CD14-positive monocyte (primary cell): ENCODE measurements at regions not wholly inside any gene's neighbourhood (a gene's known extent, or its start where the extent isn't known, plus 50 kb on each side); places are given as distances from the start of the nearest gene placed in this dataset.

ENCODE experiments used
- DNase-seq, 3 donors: peaks; one replicate each; pipeline ENCODE4 v3.0.0-alpha.2; 2011 to 2022
- H2AFZ ChIP-seq: 2 replicates; pipeline ENCODE4 v1.6.0; 2012; ENCODE audit warnings: mild to moderate bottlenecking, low read depth, low read length, inconsistent platforms; ENCODE audit not compliant: insufficient read depth, poor library complexity, severe bottlenecking
- H3K27ac ChIP-seq, 2 donors: 1 replicate in 1 of 2; 2 replicates in 1 of 2; pipeline ENCODE4 v1.5.1; 2012 to 2013; ENCODE audit warnings: low read length in 2 of 2, control low read depth in 1 of 2, inconsistent platforms in 1 of 2, low read depth in 1 of 2, mild to moderate bottlenecking in 1 of 2
- H3K27me3 ChIP-seq, 2 donors: one replicate each; pipeline versions ENCODE4 v1.6.0 to v1.6.1; 2011 to 2013; ENCODE audit warnings: low read length in 2 of 2; ENCODE audit not compliant: control insufficient read depth in 2 of 2, insufficient read depth in 2 of 2
- H3K36me3 ChIP-seq, 2 donors: replicated peaks in 1 of 2; 1 replicate in 1 of 2; 2 replicates in 1 of 2; pipeline versions ENCODE4 v1.5.1 to v1.6.1; 2012 to 2013; ENCODE audit warnings: low read length in 2 of 2, control low read depth in 1 of 2, inconsistent platforms in 1 of 2, mild to moderate bottlenecking in 1 of 2; ENCODE audit not compliant: insufficient read depth in 2 of 2, control insufficient read depth in 1 of 2
- H3K4me1 ChIP-seq, 2 donors: 1 replicate in 1 of 2; 2 replicates in 1 of 2; pipeline versions ENCODE4 v1.5.1 to v1.6.1; 2012 to 2013; ENCODE audit warnings: low read length in 2 of 2, control low read depth in 1 of 2, inconsistent platforms in 1 of 2, mild to moderate bottlenecking in 1 of 2, moderate library complexity in 1 of 2; ENCODE audit not compliant: insufficient read depth in 2 of 2, control insufficient read depth in 1 of 2
- H3K4me2 ChIP-seq: replicated peaks from 2 replicates; pipeline ENCODE3; 2012; ENCODE audit warnings: low read length, moderate library complexity, mild to moderate bottlenecking; ENCODE audit not compliant: poor library complexity, severe bottlenecking; ENCODE audit errors: extremely low read depth
- H3K4me3 ChIP-seq, 3 experiments: fragments of 200-600 bp in 1 of 3; sonication (generic) in 1 of 3; replicated peaks in 1 of 3; 1 replicate in 2 of 3; 2 replicates in 1 of 3; pipeline ENCODE4 v1.5.1; 2011 to 2013; ENCODE audit warnings: low read length in 3 of 3, mild to moderate bottlenecking in 3 of 3, control low read depth in 2 of 3, low read depth in 2 of 3, inconsistent platforms in 1 of 3, moderate library complexity in 1 of 3
- H3K79me2 ChIP-seq: 2 replicates; pipeline ENCODE4 v1.6.0; 2012; ENCODE audit warnings: mild to moderate bottlenecking, control low read depth, inconsistent platforms, low read length, moderate library complexity; ENCODE audit not compliant: insufficient read depth
- H3K9ac ChIP-seq: 2 replicates; pipeline ENCODE4 v1.6.0; 2017; ENCODE audit warnings: low read length, mild to moderate bottlenecking; ENCODE audit not compliant: insufficient read depth, poor library complexity, severe bottlenecking
- H3K9me3 ChIP-seq, 2 donors: replicated peaks in 1 of 2; 1 replicate in 1 of 2; 2 replicates in 1 of 2; pipeline versions ENCODE4 v1.5.1 to v1.6.1; 2012 to 2013; ENCODE audit warnings: low read length in 2 of 2, control low read depth in 1 of 2; ENCODE audit not compliant: control insufficient read depth in 1 of 2, insufficient read depth in 1 of 2
- H4K20me1 ChIP-seq: 2 replicates; pipeline ENCODE4 v1.6.0; 2012; ENCODE audit warnings: mild to moderate bottlenecking, low read length, control low read depth, moderate library complexity; ENCODE audit not compliant: insufficient read depth
- H3K27ac Mint-ChIP-seq, 7 donors: one replicate each; pipeline ENCODE4 v1.8.0; 2020; ENCODE audit warnings: mild to moderate bottlenecking in 7 of 7, mixed read lengths in 7 of 7, moderate library complexity in 6 of 7, inconsistent platforms in 2 of 7
- H3K27me3 Mint-ChIP-seq, 3 donors: one replicate each; pipeline ENCODE4 v1.8.0; 2021 to 2022; ENCODE audit warnings: low read depth in 3 of 3, mild to moderate bottlenecking in 3 of 3, mixed read lengths in 3 of 3, moderate library complexity in 3 of 3, inconsistent platforms in 1 of 3
- H3K36me3 Mint-ChIP-seq, 2 donors: one replicate each; pipeline ENCODE4 v1.8.0; 2020; ENCODE audit warnings: mixed read lengths in 2 of 2, inconsistent platforms in 1 of 2, mild to moderate bottlenecking in 1 of 2
- H3K4me1 Mint-ChIP-seq: one replicate; pipeline ENCODE4 v1.8.0; 2020; ENCODE audit warnings: mild to moderate bottlenecking, mixed read lengths
- H3K4me3 Mint-ChIP-seq, 2 donors: one replicate each; pipeline ENCODE4 v1.8.0; 2020; ENCODE audit warnings: mild to moderate bottlenecking in 2 of 2, mixed read lengths in 2 of 2, moderate library complexity in 1 of 2
- H3K9me3 Mint-ChIP-seq, 7 donors: one replicate each; pipeline ENCODE4 v1.8.0; 2020 to 2022; ENCODE audit warnings: mixed read lengths in 7 of 7, mild to moderate bottlenecking in 6 of 7, moderate library complexity in 6 of 7, inconsistent platforms in 2 of 7
- CTCF ChIP-seq: fragments of 200-600 bp; IDR thresholded peaks from one replicate; pipeline ENCODE4 v1.8.0; 2022; ENCODE audit warnings: antibody characterized with exemption, mild to moderate bottlenecking
- WGBS: methylation state at CpG from one replicate; pipeline ENCODE4 v1.1.5; 2013; ENCODE audit warnings: missing lambda C conversion rate; ENCODE audit not compliant: insufficient coverage; 5-methylcytosine and 5-hydroxymethylcytosine counted together
- intact Hi-C, 2 donors: fragments of 100-400 bp; cut with micrococcal nuclease; formaldehyde crosslinking; loops; one replicate each; pipeline versions ENCODE4 v1.15.0 to v1.15.1; 2023

GRCh38 chr20:51132279-51132678 lies 109.4 kb upstream of the KCNG1 start:
- no peak overlapping the region for H3K4me2 ChIP-seq
- Mint-ChIP-seq H3K27me3 (peaks cover 0 to 13% (median 7%) of the 10 kb centered on the region in 3 donors), H3K4me3 (no peak overlapping the region), H3K36me3 (no peaks in the 10 kb centered on the region), H3K9me3 (no peaks in the 10 kb centered on the region), H3K4me1 (no peaks in the 10 kb centered on the region), H3K27ac (no peak overlapping the region)
- H3K9me3 ChIP-seq, result no peaks in the 10 kb centered on the region
- no peak for TF ChIP-seq CTCF
- no peaks in the 10 kb centered on the region for H3K4me1 ChIP-seq
- H3K79me2 ChIP-seq, result no peaks in the 10 kb centered on the region
- no peak overlapping the region for H3K4me3 ChIP-seq
- H3K27me3 ChIP-seq, result no peaks in the 10 kb centered on the region
- no peak for DNase-seq
- no peak overlapping the region for H3K27ac ChIP-seq
- 52% methylated on average over 3 of the region's 7 CpGs for WGBS
- no peak overlapping the region for H2AFZ ChIP-seq
- no peaks in the 10 kb centered on the region for H3K36me3 ChIP-seq
- no peaks in the 10 kb centered on the region for H4K20me1 ChIP-seq
- H3K9ac ChIP-seq, result no peak overlapping the region
- intact Hi-C loops, result no loop called here

- no peaks in the 10 kb centered on the region for H3K4me1 ChIP-seq
- no peak overlapping the region for H3K27ac ChIP-seq
- no peaks in the 10 kb centered on the region for H3K36me3 ChIP-seq
- no CpG with 5 or more reads among the region's 1 CpG for WGBS
- no peak for DNase-seq
- no peaks in the 10 kb centered on the region for H3K9me3 ChIP-seq
- H3K27me3 ChIP-seq, result no peaks in the 10 kb centered on the region
- H2AFZ ChIP-seq, result no peak overlapping the region
- H3K27me3 Mint-ChIP-seq, result peaks cover 0 to 13% (median 7%) of the 10 kb centered on the region in 3 donors
- no peak overlapping the region for H3K4me3 Mint-ChIP-seq
- no peak overlapping the region for H3K27ac Mint-ChIP-seq
- H3K4me3 ChIP-seq, result no peak overlapping the region
- intact Hi-C loops, result no loop called here
- H3K79me2 ChIP-seq, result no peaks in the 10 kb centered on the region
- H3K4me1 Mint-ChIP-seq, result no peaks in the 10 kb centered on the region
- no peak for TF ChIP-seq CTCF
- H3K36me3 Mint-ChIP-seq, result no peaks in the 10 kb centered on the region
- H4K20me1 ChIP-seq, result no peaks in the 10 kb centered on the region
- H3K4me2 ChIP-seq, result no peak overlapping the region
- no peaks in the 10 kb centered on the region for H3K9me3 Mint-ChIP-seq
- H3K9ac ChIP-seq, result no peak overlapping the region
These were observed 108.9 kb upstream of the KCNG1 start for GRCh38 chr20:51131811-51132210.
